ENCODE measurements at regions not wholly inside any gene's neighbourhood (a gene's known extent, or its start where the extent isn't known, plus 50 kb on each side); places are given as distances from the start of the nearest gene placed in this dataset.

GRCh38 chr3:87837076-87837475 lies 221.7 kb downstream of the CGGBP1 start:
- no peak for TF ChIP-seq CTCF (IDR thresholded peaks at IDR 0.05)
- 62 to 76% (median 71%) methylated on average over 1 of the region's 1 CpG for WGBS, 3 donors
- intact Hi-C loops (cut with DNase I), result no loop called here
- Histone ChIP-seq H3K9me3 (no peaks in the 10 kb centered on the region), H3K4me1 (no peaks in the 10 kb centered on the region), H3K27me3 (ENCODE audit: insufficient read depth in 3 of 3, low read length in 2 of 3) (no peaks in the 10 kb centered on the region), H3K36me3 (ENCODE audit: insufficient read depth in 1 of 2, low read depth in 1 of 2) (no peaks in the 10 kb centered on the region), H3K4me3 (no peak overlapping the region), H3K27ac (no peak overlapping the region)
- ATAC-seq (no peak), DNase-seq (no peak)

- Histone ChIP-seq H3K4me1 (no peaks in the 10 kb centered on the region), H3K27me3 (ENCODE audit: insufficient read depth in 3 of 3, low read length in 2 of 3) (no peaks in the 10 kb centered on the region), H3K4me3 (no peak overlapping the region), H3K9me3 (no peaks in the 10 kb centered on the region), H3K36me3 (ENCODE audit: insufficient read depth in 1 of 2, low read depth in 1 of 2) (no peaks in the 10 kb centered on the region), H3K27ac (no peak overlapping the region)
- WGBS, 3 donors, result 67 to 74% (median 72%) methylated on average over 1 of the region's 1 CpG
- intact Hi-C loops (cut with DNase I), result no loop called here
- TF ChIP-seq CTCF (IDR thresholded peaks at IDR 0.05), result no peak
- ATAC-seq, result no peak
- no peak for DNase-seq
These were observed 222.8 kb downstream of the CGGBP1 start for GRCh38 chr3:87836026-87836425.

DNA sequence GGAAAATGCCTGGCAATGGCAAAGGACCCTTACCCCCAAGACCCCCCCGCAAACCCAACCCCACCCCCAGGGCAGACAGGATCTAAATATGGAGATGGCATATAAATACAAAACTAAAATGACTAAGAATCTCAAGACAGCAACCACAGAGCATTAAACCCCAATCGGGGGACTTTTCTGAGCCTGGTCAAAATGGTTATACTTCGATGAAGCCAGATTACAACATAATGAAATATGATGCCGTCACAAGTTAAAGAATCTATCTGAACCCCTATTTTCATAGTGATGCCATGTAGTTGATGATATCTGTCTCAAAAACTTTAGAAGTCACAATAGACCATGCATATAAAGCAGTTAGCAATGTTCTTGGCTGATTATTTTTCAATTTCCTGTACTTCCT lies 223.6 kb downstream of the CGGBP1 start:
- Histone ChIP-seq H3K4me3 (no peak overlapping the region), H3K36me3 (ENCODE audit: insufficient read depth in 1 of 2, low read depth in 1 of 2) (no peaks in the 10 kb centered on the region), H3K27me3 (ENCODE audit: insufficient read depth in 3 of 3, low read length in 2 of 3) (no peaks in the 10 kb centered on the region), H3K27ac (no peak overlapping the region), H3K9me3 (no peaks in the 10 kb centered on the region), H3K4me1 (no peaks in the 10 kb centered on the region)
- WGBS, 3 donors, result 85 to 89% (median 86%) methylated on average over 4 of the region's 4 CpGs
- intact Hi-C loops (cut with DNase I), result no loop called here
- ATAC-seq, result no peak
- DNase-seq, result no peak
- no peak for TF ChIP-seq CTCF (IDR thresholded peaks at IDR 0.05)

DNA sequence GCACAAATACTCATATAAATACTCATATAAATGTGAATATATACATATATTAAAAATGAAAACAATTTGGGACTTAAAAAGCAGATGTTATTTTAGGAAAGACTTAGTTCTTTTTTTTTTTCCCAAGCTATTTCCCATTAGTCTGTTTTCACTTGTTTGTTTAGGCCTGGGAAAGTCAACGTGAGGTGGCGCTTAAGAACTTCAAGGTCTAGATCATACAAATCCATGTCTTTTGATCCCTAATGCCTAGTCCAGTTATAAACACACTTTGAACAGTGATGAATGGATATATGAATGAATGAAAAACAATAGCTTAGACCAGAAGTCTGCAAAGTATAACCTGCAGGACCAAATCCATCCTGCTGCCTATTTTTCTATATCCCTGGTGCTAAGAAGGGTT lies 224.5 kb downstream of the CGGBP1 start:
- Histone ChIP-seq H3K4me3 (no peak overlapping the region), H3K27ac (no peak overlapping the region), H3K36me3 (ENCODE audit: insufficient read depth in 1 of 2, low read depth in 1 of 2) (no peaks in the 10 kb centered on the region), H3K4me1 (no peaks in the 10 kb centered on the region), H3K9me3 (no peaks in the 10 kb centered on the region), H3K27me3 (ENCODE audit: insufficient read depth in 3 of 3, low read length in 2 of 3) (no peaks in the 10 kb centered on the region)
- ATAC-seq, result no peak
- intact Hi-C loops (cut with DNase I), result no loop called here
- no peak for DNase-seq
- no peak for TF ChIP-seq CTCF (IDR thresholded peaks at IDR 0.05)
- 83 to 92% (median 85%) methylated on average over 2 of the region's 2 CpGs for WGBS, 3 donors

GRCh38 chr3:87833039-87833377 lies 225.8 kb downstream of the CGGBP1 start:
- DNase-seq, result no peak
- Histone ChIP-seq H3K36me3 (ENCODE audit: insufficient read depth in 1 of 2, low read depth in 1 of 2) (no peaks in the 10 kb centered on the region), H3K4me1 (no peaks in the 10 kb centered on the region), H3K27me3 (ENCODE audit: insufficient read depth in 3 of 3, low read length in 2 of 3) (no peaks in the 10 kb centered on the region), H3K27ac (no peak overlapping the region), H3K4me3 (no peak overlapping the region), H3K9me3 (no peaks in the 10 kb centered on the region)
- no peak for TF ChIP-seq CTCF (IDR thresholded peaks at IDR 0.05)
- ATAC-seq, result no peak
- intact Hi-C loops (cut with DNase I), result no loop called here
